GM12873 (cell line): ENCODE measurements at regions not wholly inside any gene's neighbourhood (a gene's known extent, or its start where the extent isn't known, plus 50 kb on each side); places are given as distances from the start of the nearest gene placed in this dataset.

Source experiments
- CTCF ChIP-seq: IDR thresholded peaks from 2 replicates; pipeline ENCODE4 v1.5.1; 2012; ENCODE audit warnings: low read depth, mild to moderate bottlenecking, moderate library complexity, low read length, control low read depth; ENCODE audit not compliant: insufficient read depth; ENCODE audit errors: missing control alignments

GRCh38 chr12:131221061-131221956 lies 267.6 kb downstream of the ADGRD1 start:
- TF ChIP-seq CTCF = no peak

GRCh38 chr12:131221957-131222328 lies 268.2 kb downstream of the ADGRD1 start:
- TF ChIP-seq CTCF = no peak

- TF ChIP-seq CTCF = no peak
Measured at GRCh38 chr12:131222329-131223139, 268.8 kb downstream of the ADGRD1 start.

GRCh38 chr12:131223171-131223761 lies 269.6 kb downstream of the ADGRD1 start:
- no peak for TF ChIP-seq CTCF

GRCh38 chr12:131223791-131224225 lies 270.1 kb downstream of the ADGRD1 start:
- no peak for TF ChIP-seq CTCF

GRCh38 chr12:131226345-131227265 lies 272.9 kb downstream of the ADGRD1 start:
- no peak for TF ChIP-seq CTCF
